Activated T-helper 1 cell treated with anti-CD3 and anti-CD28 coated beads, Interleukin-2, amount 50 U/mL, for 16 hours (primary cell): ENCODE measurements at regions not wholly inside any gene's neighbourhood (a gene's known extent, or its start where the extent isn't known, plus 50 kb on each side); places are given as distances from the start of the nearest gene placed in this dataset.
"Not testable (repeated sequence)": the region's sequence is repeated elsewhere in the genome, so short reads cannot be mapped to it uniquely, and the experiment has no call there.

Source experiments
- DNase-seq, 2 donors: peaks; one replicate each; pipeline ENCODE4 v3.0.0-alpha.2; 2020; ENCODE audit warnings: low read depth in 1 of 2, low spot score in 1 of 2

- no peak for DNase-seq
Observed at GRCh38 chr13:22915442-22916082, 265.2 kb upstream of the SGCG start.

DNA sequence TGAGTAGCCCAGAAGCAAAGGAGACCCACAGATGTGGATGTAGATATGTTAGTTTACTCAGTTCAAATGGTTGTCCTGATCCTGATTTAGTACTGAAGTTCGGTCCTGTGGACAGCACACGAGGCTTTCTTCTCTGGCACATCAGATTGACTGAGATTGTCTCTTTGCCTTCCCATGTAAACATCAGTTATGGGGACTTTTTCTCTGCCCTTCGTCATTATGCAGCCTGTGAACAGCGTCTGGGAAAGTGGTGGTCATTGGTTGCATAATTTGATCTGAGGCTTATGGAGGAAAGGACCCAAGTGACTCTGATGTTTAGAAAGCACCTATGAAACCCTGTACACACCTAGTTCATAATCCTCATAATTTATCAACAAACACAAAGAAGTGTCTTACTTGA is 264.5 kb upstream of the SGCG start:
- not testable (repeated sequence) for DNase-seq

- no peak for DNase-seq
Observed at GRCh38 chr13:22925881-22926747, 254.7 kb upstream of the SGCG start.

DNA sequence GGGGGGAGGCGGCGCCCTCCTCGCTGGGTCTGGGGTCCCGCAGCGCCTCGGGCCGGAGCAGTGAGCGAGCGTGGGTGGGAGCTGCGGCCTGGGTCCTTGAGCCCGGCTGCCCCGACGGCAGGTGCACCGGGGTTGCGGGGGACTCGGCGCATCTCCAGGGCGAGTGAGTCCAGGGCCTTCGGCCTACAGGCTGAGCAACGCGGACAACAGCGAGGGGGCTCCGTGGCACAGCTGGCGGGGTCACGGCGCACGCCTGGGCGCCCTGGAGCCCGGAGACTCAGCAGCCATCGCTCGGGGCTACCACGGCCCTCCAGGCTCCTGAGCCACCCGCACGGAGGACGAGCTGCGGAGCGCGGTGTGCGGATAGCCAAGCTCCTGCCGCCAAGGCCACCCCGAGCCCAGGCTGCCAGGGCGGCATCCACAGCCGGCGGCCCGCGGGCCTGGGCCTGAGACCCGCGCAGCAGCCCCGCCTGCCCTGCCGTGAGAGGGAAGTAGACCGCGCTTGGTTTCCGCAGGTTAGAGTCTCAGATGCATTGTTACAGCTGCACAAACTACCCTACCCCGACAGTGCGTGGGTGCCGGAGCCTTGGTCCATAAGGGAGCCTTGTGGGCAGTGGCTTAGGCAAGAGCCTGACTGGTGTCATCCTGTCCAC is 253.9 kb upstream of the SGCG start:
- DNase-seq = no peak

GRCh38 chr13:22927845-22928244 is 252.9 kb upstream of the SGCG start:
- DNase-seq = not testable (repeated sequence)

- DNase-seq = no peak
Observed at GRCh38 chr13:22929381-22930126, 251.2 kb upstream of the SGCG start.

- no peak for DNase-seq
Observed at GRCh38 chr13:22931576-22931975, 249.2 kb upstream of the SGCG start.

GRCh38 chr13:22932632-22933412 is 248.0 kb upstream of the SGCG start:
- DNase-seq = not testable (repeated sequence)

DNA sequence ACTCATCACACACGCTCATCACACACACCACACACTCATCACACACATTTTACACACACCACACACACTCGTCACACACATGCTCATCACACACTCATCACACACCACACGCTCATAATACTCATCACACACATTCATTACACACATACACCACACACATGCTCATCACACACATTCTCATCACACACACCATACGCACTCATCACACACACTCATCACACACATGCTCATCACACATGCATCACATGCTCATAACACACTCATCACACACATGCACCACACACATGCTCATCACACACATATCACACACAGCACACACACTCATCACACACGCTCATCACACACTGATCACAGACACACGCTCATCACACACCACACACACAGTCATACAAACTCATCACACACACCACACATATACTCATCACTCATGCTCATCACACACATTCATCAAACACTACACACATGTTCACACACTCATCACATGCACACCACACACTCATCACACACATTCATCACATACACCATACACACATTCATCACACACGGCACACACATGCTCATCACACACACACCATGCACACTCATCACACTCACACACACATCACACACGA is 247.1 kb upstream of the SGCG start:
- no peak for DNase-seq

- no peak for DNase-seq
Observed at GRCh38 chr13:22934744-22935523, 245.8 kb upstream of the SGCG start.

DNA sequence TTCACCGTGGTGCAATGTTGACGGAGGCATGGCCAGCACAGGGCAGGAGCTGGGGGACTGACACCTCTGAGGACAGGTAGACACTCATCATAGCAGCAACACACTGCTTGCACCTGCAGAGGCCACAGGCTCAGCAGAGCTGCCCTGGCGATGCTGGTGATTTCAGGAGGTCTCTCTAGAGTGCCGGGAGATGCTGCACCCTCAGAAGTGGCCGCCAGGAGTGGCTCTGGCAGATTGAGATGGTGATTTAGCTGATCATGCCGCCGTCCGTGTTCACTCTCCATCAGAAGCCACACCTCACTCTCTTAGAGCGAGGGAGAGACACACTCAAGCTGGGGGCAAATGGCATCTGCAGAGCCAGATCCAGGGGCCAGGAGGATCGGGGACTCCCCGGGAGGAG is 244.6 kb upstream of the SGCG start:
- DNase-seq = no peak

GRCh38 chr13:22937241-22937640 is 243.5 kb upstream of the SGCG start:
- no peak for DNase-seq

GRCh38 chr13:22937953-22938352 is 242.8 kb upstream of the SGCG start:
- DNase-seq = no peak

DNA sequence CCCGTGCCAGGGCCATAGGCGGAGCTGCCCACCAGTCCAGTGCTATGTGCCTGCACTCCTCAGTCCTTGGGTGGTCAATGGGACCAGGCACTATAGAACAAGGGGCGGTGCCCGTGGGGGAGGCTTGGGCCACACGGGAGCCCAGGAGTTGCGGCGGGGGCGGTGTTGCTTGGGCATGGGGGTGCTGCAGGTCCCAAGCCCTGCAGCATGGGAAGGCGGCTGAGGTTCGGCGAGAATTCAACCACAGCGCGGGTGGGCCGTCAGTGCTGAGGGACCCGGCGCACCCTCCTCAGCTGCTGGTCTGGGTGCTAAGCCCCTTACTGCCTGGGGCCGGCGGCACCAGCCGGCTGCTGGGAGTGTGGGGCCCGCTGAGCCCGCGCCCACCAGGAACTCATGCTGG is 242.2 kb upstream of the SGCG start:
- no peak for DNase-seq

GRCh38 chr13:22939157-22939556 is 241.6 kb upstream of the SGCG start:
- no peak for DNase-seq

- no peak for DNase-seq
Observed at GRCh38 chr13:22940090-22940710, 240.6 kb upstream of the SGCG start.

GRCh38 chr13:22940736-22941135 is 240.0 kb upstream of the SGCG start:
- DNase-seq = no peak

- not testable (repeated sequence) for DNase-seq
Observed at GRCh38 chr13:22941495-22941894, 239.3 kb upstream of the SGCG start.

DNA sequence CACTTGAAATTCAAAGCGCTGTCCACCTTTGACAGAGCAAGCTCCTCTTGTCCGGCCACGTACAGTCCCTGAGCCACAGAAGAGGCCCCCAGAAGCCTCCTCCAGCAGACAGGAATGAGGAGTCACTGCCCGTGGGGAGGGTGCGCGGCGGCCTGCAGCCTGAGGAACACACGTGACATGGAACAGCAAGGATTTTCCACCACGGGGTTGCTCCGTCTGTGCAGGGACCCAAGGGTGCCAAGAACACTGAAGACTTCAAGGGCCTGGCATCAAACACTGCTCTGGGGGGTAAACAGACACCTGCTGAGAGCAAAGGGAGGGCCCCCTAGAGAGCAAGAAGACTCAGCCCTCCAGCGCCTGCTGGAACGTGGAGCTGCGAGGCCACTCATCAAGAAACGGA is 237.9 kb upstream of the SGCG start:
- DNase-seq = not testable (repeated sequence)
